SK-N-DZ (cell line): ENCODE measurements at regions not wholly inside any gene's neighbourhood (a gene's known extent, or its start where the extent isn't known, plus 50 kb on each side); places are given as distances from the start of the nearest gene placed in this dataset.
"Not testable (repeated sequence)": the region's sequence is repeated elsewhere in the genome, so short reads cannot be mapped to it uniquely, and the experiment has no call there.

Source experiments
- DNase-seq: peaks from one replicate; pipeline ENCODE4 v3.0.0-alpha.2; 2015; ENCODE audit warnings: low spot score

DNA sequence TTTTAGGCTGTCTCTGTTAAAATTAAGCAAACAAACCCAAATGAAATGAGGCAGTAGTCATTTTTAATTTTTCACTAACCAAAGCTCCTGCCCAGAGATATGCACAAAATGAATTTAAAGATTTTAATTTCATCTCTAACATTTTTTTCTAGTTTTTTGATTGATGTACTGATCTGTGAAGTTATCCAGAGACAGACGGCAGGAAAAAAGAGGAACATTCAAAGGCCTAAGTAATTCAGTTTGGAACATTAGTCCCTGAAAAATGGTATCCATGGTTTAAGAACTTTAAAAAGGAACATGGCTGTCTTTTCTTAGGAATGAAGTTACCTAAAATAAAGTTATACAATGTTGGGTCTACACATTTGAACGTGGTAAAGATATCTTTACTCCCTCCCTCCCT lies 498.8 kb upstream of the LMO3 start:
- no peak for DNase-seq

DNA sequence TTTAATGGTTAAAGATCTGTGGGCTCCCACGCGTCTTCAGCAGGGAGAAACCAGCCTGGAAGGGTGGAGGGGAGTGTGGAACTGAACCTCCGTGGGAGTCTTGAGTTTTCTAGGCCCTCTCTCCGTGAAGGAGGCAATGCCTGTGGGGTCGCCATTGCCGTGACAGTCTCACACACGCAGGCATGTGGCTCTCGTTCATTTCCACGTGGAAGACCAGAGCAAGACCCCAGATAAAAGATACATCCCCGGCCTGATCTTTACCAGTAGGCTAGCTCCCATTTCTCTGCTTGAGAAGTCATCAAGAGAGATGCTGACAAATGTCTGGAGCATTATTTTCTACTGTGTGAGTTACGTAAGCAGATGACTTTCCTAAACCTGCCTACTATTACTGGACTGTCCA lies 491.7 kb upstream of the LMO3 start:
- DNase-seq, result no peak

DNA sequence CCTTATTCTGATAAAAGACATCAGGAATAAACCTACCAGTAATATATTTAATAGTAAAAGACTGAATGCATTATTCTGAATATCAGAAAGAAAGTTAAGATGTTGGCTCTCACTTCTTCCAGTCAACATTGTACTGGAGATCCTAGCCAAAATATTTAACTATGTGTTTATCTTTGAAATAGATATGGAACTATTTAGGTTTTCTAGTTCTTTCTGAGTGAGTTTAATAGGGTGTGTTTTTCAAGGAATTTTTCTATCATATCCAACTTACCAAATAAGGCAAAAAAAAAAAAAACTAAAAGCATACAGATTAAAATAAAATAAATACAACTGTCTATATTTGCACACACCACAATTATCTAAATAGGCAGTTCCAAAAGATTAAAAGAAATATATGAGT lies 478.9 kb upstream of the LMO3 start:
- DNase-seq, result no peak

DNA sequence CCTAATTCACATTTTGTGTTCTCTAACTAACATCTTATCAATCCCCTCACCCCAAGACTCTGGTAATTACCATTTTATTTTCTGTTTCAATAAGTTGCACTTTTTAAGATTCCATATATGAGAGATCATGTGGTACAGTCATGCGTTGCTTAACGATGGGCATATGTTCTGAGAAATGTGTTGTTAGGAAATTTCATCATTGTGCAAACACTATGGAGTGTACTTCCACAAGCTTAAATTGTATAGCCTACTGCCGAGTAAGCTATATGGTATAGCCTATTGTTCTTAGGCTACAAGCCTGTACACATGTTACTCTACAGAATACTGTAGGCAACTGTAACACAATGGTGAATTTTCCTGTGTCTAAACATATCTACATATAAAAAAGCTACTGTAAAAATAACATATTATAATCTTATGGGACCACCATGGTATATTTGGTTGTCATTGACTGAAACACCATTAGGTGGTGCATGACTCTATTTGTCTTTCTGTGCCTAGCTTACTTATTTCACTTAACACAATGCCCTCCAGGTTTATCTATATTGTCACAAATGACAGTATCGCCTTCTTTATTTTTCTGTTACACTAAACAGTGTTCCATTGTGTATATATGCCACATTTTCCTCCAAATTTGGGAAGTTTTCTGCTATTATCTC lies 473.4 kb upstream of the LMO3 start:
- no peak for DNase-seq

DNA sequence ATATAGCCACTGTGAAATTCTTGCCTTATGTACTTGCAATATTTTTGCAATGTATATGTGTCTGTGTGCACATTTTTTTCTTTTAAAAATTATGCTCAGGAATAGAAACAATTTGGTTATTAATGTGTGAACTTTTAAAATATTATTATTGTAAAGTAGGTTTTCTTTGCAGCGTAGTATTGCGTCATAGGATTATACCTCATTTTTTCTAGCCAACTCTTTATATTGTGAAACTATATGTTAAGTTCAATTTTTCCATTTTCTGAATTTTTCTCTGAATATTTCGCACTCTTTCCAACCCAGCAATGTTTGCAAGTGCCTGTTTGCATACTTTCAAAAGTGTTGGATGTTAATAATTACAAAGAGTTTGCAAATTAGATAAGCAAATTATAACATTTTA lies 471.6 kb upstream of the LMO3 start:
- no peak for DNase-seq

DNA sequence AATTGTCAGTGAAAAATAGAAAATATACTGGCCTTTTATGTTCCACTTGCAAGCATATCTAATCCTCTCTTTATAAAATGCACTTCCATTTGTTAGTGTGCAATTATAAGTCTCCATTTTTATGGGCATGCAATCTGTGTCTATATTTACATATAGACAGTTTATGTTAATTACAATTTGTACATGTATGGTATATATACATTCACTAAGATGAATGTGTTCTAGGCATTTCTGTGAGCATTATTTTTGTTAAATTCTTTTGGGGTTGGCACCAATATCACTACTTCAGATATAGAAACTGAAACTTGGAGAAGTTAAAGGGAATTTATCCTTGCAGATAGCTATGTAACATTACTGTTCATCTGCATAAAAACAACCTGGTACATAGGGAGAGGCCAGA lies 470.8 kb upstream of the LMO3 start:
- DNase-seq, result no peak

DNA sequence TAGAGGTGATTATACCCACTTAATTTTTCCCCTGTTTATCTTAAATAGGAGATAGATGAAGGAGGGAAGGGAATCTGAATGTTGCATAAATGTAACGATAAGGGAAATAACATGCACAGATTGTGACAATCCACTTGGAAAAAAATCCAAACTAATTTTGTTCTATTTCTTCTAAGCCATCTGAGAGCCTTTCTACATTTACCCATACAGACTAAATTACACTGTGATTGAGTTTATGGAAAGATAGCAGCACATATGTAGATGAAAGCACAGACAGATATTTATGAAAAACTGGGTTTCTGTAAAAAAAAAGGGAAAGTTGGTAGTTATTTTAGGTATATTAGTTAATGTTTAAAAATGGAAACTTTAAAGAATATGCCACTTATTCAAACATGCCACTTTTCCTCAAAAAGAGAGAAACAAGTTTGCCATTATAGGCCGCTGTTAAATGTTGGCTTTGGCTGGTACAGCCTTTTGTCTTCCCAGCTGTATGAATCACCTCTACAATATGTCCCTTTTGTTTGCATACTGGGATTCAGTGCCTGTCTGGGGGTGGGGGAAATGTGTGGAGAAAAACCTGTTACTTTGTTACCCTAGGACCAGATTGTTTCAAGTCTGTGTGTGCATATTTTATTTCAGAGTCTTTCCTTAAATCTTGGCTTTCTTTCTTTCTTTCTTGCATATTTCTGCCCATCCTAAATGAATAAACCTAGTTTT lies 470.2 kb upstream of the LMO3 start:
- DNase-seq, result no peak

DNA sequence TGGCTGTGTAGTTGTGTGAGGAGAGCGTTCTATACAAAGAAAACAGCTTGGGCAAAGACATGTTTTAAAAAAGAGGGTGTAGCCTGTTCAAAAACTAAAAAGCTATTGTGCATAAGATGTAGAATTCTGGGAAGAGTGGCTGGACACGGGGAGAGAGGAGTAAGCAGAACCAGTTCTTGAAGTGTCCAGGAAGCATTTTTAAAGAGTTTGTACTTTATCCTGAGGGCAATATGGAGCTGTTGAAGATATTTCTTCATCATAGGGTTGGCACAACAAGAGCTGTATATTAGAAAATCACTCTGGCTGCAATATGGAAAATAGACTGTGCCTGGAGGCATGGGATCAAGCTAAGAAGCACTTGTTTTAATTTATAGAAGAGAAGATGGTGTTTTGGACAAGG lies 458.9 kb upstream of the LMO3 start:
- DNase-seq, result no peak

DNA sequence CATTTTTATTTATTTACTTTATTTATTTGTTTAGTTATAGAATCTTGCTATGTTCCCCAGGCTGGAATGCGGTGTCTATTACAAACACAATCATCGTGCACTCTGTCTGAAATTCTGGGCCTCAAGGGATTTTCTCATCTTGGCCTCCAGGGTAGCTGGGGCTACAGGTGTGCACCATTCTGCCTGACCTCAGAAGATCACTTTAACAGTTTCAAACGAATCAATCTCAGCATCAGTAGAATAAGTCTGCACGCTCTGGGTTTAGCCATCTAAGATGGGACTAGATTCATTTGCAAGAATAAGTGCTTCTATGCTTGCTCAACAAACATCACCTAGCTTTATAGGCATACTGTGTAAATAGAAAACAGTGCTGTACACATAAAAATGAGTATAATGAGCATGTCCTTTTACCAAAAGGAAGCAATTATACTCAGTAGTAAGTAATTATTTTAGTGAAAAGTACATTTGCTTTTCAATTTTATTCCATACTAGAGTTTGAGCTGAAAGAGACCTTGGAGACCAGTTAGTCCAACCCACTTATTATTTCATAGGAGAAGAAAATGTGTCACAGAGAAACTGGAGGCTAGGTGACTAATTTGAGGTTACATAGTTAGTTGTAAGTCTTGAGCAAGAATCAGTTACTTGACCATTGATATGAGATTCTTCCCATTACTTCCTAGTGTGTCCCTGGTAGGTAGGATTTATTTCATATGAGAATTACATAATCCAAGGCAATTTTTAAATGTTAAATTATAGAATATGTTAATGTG lies 456.5 kb upstream of the LMO3 start:
- DNase-seq, result no peak

DNA sequence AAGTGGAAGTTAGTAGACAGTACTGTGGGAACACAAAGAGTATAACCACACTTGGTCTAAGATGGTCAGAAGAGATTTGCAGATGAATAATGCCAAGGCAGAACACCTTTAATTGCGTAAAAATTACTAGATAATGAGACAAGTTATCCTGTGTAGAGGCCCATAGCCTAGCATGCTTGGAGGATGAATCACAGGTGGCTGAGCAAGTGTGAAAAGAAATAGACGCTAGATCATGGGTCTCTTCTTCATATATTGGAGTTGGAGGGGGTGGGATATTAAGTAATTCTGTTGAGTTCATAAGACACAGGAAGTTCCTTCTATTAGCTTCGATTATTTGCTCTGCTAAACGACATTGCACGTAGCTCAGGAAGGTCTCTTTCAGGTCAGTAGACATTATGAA lies 454.3 kb upstream of the LMO3 start:
- no peak for DNase-seq

DNA sequence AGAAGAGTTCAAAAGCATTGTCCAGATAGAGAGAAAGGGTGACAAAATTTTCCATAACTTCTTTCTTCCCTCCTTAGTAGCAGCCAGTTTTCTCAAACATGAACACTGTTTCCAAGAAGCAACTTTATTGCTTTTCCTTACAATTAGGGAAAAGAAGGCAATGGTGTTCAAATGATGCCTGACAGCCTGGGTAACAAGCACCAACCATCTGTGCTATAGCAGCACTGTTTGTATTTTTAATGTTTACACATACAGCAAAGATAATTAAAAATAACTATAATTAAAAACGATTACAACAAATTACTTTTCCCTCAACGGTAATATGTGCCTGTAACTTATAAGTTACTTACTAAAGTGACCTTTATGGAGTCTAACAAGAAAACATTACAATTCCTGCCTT lies 450.6 kb upstream of the LMO3 start:
- no peak for DNase-seq

DNA sequence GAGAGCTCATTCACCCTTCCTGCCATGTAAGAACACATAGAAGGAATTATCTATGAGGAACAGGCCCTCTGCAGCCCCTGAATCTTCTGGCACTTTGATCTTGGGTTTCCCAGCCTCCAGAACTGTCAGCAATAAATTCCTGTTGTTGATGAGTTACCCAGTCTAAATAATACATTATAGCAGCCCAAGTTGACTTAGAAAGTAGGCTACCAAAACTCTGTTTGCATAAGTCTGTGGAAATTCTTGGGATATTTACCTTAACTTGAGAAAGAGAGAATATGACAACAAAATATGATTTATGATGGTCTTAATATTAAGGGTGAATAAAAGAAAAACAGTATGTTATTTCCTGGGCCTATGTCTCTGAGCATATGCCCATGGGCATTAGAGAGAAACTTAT lies 433.0 kb upstream of the LMO3 start:
- no peak for DNase-seq

DNA sequence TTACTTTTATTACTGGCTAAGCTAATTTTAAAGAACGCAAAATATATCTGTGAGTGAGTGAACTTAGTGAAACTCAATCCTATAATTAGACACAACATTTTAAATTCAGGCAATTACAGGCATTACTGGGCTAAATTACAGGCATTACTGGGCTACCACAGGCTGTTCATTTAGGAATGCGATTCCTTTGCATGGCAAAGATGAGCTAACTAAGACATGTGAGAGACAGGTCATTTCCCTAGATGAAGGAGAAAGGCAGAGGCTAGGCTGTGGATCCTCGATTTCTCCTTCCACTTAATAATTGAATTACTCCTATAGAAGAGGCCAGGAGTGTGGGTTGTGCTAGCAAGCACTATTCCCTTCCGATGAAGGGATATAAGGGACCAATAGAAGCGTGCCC lies 429.4 kb upstream of the LMO3 start:
- no peak for DNase-seq

DNA sequence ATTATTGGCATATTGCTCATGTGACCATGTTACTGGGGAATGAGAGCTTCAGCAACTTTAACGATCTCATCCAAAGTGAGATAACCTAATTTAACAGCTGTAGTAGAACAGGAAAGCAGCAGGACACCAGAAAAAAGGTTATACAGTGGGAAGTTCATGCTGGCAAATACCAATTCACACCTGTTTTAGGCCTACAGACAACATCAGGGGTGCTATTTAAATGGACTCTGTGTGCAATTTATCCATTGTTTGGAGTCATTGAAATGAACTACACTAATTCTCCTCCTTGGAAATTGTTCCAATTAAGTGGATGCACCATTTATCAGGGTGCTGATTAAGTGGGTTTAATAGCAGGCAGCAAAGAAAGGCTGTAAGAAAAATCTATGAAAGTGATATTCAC lies 424.4 kb upstream of the LMO3 start:
- no peak for DNase-seq

DNA sequence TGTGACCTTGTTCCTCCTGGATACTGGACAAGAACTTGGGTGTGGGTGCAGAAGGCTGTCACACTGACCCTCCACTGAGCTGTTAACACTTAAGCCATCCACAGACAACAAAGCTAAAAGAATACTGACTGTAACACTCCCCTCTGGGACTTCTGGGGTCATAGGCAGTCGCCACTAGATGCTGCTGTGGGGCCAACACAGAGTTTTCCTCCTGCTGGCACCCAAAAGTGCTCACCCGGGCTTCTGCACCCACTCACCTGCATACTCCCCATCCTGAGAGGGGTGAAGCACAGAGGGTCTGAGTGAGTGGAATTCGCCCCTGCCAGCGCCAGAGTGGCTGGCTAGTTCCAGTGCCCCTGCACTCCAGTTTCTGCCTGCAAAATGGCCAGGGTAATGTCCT lies 422.4 kb upstream of the LMO3 start:
- DNase-seq, result no peak

DNA sequence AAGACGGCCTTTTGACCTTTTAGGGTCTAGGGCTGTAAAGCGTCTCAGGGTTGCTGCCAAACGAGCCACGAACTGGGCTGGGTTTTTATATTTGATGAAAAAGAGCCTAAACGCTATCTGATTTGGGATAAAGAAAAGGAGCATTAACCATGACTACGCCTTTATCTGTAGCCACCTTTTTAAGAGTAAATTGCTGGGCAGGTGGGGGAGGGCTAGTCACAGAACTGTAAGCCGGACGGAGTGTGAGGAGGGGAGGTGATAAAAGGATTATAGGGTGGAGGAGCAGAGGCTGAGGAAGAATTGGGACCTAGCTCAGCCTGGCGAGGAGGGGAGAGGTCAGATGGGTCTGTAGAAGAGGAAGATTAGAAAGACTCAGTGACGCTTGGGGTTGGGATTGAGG lies 419.5 kb upstream of the LMO3 start:
- DNase-seq, result not testable (repeated sequence)

DNA sequence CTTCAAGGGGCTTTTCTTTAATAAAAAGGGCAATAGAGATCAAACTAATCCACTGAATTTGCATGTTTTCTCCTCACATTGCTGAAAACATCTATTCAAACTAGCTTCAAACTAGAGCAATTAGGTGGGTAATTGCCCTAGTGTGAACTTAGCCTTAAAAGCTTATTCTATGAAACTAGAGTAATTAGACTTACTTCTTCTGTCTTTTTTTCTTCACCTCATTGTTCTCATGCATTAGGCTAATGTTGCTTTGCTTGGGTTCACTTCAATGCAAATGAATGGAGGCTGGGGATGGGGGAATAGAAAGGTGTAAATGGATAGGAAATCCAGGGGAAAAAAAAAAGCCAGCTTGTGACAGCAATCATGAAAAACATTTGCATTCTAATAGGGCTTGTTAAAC lies 414.8 kb upstream of the LMO3 start:
- no peak for DNase-seq

DNA sequence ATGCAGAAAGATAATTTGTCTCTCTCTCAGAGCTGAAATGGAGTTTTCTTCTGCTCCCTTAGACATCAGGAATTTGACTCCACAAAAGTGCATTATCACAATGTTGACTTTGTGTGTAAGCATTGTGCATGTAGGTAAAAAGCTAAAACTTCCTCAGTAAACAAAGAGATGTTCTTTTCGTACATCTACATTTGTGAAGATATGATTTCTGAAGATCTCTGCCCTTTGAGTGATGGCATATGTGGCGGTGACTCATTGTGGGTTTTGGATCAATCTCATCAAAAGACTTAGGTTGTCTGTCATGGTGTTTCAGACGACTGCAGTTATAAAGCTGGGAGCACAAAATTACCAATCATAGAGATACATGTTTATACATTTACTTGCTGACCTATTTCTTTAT lies 411.4 kb upstream of the LMO3 start:
- DNase-seq, result no peak

DNA sequence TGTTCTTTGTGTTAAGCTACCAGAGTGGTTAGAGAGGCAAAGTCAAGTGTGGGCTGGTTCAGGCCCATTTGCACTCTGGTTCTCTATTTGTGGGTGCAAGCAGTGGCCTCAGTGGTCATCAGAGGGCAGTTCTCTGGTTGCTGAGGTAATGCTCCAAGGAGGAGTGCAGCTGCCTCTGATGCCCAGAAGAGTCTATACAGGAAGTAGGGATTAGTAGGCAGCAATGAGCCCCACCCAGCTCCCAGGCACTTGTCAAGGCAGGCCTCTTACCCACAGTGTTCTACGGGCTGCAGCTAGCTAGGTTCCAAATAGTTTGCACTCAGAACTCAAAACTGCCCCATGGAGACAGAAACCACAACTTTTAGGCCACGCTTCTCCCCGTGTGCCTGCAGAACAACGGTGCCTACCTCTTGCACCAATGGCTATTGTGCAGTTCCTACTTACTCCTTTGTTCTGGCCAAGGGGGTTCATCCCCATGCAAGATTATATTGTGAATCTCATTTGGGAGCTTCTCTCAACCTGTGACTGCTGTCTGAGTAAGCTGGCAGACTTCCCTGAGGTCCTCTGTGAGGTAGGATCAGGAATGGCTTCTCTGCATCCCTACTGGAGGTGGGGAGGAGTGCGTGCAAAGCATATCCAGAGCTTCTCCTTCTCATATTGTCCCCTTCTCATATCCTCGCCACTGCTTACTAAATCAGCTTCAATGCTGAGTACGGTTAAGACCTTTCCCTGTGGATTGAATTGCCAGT lies 410.3 kb upstream of the LMO3 start:
- no peak for DNase-seq

DNA sequence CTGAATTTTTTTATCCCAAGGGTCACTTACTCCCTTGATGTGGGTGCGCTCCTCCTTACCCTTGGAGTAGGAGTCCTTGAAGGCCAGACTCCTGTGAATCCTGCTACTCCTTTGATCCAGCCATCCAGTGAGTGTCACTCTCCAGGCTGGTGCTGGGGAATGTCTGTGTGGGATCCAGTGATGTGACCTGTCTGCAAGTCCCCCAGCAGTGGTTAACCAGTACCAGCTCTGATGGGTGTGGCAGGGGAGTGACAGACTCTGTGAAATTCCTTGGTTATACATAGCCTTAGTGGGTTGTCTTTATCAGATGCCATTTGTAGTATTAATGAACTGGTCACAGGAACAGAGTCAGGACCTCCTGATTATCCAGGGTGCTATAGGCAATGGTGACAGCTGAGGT lies 409.5 kb upstream of the LMO3 start:
- no peak for DNase-seq

DNA sequence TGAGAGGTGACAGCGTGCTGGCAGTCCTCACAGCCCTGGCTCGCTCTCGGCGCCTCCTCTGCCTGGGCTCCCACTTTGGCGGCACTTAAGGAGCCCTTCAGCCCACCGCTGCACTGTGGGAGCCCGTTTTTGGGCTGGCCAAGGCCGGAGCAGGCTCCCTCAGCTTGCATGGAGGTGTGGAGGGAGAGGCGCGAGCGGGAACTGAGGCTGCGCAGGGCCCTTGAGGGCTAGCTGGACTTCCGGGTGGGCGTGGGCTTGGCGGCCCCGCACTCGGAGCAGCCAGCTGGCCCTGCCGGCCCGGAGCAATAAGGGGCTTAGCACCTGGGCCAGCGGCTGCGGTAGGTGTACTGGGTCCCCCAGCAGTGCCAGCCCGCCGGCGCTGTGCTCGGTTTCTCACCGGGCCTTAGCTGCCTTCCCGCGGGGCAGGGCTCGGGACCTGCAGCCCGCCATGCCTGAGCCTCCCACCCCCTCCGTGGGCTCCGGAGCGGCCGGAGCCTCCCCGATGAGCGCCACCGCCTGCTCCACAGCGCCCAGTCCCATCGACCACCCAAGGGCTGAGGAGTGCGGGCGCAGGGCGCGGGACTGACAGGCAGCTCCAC lies 401.6 kb upstream of the LMO3 start:
- not testable (repeated sequence) for DNase-seq

DNA sequence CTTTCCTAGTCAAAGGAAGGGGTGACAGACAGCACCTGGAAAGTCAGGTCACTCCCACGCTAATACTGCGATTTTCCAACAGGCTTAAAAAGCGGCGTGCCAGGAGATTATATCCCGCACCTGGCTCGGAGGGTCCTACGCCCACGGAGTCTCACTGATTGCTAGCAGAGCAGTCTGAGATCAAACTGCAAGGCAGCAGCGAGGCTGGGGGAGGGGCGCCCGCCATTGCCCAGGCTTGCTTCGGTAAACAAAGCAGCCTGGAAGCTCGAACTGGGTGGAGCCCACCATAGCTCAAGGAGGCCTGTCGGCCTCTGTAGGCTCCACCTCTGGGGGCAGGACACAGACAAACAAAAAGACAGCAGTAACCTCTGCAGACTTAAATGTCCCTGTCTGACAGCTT lies 392.6 kb upstream of the LMO3 start:
- not testable (repeated sequence) for DNase-seq
